Retinal pigment epithelial cell (primary cell): ENCODE measurements at regions not wholly inside any gene's neighbourhood (a gene's known extent, or its start where the extent isn't known, plus 50 kb on each side); places are given as distances from the start of the nearest gene placed in this dataset.

Source experiments
- DNase-seq: peaks from one replicate; pipeline ENCODE4 v3.0.0-alpha.2; 2010; ENCODE audit warnings: low read depth
- H3K4me3 ChIP-seq: 2 replicates; pipeline ENCODE4 v1.5.1; 2011; ENCODE audit warnings: mild to moderate bottlenecking, low read length, control low read depth, moderate library complexity
- TF ChIP-seq, protein P1 (sequence below): conservative IDR thresholded peaks from 2 replicates; pipeline ENCODE4 v1.5.1; 2011; ENCODE audit warnings: low read depth, low read length, control low read depth, inconsistent platforms

DNA sequence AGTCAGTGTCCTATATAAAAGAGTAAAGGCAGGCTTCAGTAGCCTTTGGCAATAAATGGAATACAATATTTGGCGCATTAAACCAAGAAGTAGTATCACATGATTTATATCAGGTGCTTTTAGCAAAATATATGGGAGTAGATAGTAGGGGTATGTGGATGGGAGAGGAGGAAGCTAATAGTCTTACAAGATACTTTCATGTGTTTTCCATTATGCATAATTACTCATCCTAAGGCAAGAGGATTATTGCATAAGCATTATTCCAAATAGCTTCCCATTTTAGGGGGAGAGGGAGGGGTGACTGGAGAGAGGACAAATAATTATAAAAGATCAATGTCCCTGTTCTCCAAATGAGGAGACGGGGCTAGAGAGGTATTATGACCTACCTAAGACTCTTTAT lies 104.3 kb downstream of the DUSP6 start:
- no peak overlapping the region for H3K4me3 ChIP-seq
- TF ChIP-seq, protein P1, sequence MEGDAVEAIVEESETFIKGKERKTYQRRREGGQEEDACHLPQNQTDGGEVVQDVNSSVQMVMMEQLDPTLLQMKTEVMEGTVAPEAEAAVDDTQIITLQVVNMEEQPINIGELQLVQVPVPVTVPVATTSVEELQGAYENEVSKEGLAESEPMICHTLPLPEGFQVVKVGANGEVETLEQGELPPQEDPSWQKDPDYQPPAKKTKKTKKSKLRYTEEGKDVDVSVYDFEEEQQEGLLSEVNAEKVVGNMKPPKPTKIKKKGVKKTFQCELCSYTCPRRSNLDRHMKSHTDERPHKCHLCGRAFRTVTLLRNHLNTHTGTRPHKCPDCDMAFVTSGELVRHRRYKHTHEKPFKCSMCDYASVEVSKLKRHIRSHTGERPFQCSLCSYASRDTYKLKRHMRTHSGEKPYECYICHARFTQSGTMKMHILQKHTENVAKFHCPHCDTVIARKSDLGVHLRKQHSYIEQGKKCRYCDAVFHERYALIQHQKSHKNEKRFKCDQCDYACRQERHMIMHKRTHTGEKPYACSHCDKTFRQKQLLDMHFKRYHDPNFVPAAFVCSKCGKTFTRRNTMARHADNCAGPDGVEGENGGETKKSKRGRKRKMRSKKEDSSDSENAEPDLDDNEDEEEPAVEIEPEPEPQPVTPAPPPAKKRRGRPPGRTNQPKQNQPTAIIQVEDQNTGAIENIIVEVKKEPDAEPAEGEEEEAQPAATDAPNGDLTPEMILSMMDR = no peak
- DNase-seq = no peak

DNA sequence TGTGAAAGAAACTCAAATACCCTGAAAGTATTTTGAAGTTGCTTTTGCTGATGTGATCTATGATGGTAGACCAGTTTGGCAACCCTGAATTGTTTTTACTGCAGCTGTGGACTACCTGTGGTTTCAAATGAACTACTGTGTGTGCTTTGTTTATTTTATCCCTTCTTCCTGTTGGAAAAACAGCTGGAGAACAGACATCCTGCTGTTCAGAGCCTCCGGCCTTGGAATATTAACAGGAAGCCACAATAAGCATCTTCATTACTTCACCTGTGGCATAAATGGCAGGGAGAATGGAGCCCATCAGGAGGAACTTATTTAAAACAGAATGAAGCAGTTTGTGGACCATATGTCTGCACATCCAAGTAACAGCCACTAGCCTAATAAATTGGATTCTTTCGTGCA lies 104.8 kb downstream of the DUSP6 start:
- TF ChIP-seq, protein P1 = no peak
- no peak for DNase-seq
- H3K4me3 ChIP-seq = no peak overlapping the region

DNA sequence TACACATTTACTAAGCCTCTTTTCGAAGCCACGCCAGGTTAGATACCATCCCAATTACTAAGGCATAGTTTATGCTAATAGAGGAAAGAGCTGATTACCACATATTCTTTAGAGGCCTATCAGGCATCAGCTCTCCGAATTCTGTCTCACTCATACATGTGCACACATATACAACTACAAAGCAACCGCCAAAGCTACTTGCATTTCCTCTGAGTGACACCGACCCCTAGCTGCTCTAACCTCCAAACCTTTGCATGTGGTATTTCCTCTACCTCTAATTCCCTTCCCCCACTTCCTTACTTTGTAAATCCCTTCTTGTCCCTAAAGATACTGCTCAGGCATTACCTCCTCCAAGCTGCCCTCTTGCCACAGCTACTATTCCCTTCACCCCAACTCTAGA lies 107.2 kb downstream of the DUSP6 start:
- H3K4me3 ChIP-seq = no peak overlapping the region
- TF ChIP-seq, protein P1 = no peak
- DNase-seq = no peak

DNA sequence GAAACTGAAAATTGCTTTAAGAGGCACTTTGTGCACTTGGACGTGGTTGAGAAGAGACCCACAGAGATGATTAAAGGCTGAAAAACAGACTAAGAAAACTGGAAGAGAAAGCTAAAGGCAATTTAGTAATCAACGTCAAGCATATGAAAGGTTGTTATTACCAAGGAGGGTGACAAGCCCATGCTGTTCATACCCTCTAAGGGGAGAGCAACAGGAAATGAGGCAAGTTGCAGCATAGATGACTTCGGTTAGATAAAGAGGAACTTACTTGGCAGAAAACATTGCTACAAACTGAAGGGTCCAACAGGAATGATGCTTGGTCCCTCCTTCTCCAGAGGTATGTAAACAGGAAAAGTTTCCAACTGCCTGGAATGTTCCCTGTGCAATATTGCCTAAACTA lies 107.8 kb downstream of the DUSP6 start:
- no peak for DNase-seq
- H3K4me3 ChIP-seq = no peak overlapping the region
- TF ChIP-seq, protein P1 = no peak

DNA sequence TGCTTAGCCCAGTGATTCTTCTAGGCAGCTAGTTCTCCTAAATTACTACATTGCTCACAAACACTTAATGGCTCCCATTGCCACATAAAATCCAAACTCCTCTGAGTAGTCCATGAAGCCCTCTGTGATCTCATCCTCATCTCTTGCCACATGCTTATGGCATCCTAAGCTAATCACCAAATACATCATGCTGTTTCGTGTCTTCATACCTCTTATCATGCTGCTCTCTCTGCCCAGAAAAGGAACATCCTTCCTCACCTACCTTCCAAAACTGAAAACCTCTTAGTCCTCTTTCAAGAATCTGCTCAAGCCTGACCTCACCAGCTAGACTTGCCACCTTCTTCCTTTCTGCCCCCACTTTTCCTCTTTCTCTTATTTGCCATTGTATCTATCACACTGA lies 108.5 kb downstream of the DUSP6 start:
- no peak for DNase-seq
- TF ChIP-seq, protein P1 = no peak
- H3K4me3 ChIP-seq = no peak overlapping the region

DNA sequence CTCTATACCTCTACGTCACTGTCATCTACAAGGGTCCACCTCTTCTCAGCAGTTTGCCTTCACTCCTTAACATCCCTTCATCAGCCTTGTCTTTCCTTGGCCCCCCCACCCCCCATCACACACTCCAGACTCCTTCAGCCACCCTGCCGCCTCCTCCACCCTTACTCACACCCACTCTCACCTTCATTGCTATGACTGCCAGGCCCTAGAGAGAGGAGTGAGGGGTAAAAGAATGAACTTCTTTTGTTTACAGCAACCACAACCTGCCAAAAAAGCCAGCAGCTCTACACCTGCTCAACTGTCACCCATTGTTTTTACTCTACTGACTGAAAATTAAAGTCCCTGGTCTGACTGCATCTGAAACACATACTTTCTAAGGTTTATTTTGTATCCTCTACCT lies 112.8 kb downstream of the DUSP6 start:
- no peak overlapping the region for H3K4me3 ChIP-seq
- no peak for DNase-seq
- TF ChIP-seq, protein P1 = no peak

DNA sequence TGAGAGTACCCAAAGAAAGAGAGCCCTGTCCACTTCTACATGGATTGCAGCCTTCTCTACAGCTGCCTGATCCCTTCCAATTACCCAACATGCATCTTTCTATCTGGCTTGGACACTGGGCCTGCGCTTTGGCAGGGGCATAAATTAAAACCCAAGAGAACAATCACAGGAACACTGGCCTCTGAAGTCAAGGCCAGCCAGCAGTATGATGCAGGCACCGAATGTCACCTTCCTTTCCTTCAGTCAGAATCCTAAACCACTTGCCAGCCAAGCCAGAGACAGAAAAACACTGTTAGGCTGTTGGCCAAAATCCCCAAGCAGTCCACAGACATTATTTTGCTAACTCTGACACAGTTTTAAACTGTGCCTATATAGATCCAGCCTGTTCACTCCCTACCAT lies 113.7 kb downstream of the DUSP6 start:
- DNase-seq = no peak
- TF ChIP-seq, protein P1 = no peak
- H3K4me3 ChIP-seq = no peak overlapping the region
